ENCODE measurements at regions not wholly inside any gene's neighbourhood (a gene's known extent, or its start where the extent isn't known, plus 50 kb on each side); places are given as distances from the start of the nearest gene placed in this dataset.

- no peak for DNase-seq (ENCODE audit: insufficient read length, low spot score)
- FAIRE-seq = no peak
- no peak for TF ChIP-seq SPI1 (IDR thresholded peaks at IDR 0.05; ENCODE audit: low read depth, low read length)
- TF ChIP-seq POLR2AphosphoS5 (IDR thresholded peaks at IDR 0.05; ENCODE audit: low read depth, low read length) = no peak
- no peak for TF ChIP-seq POU2F2 (IDR thresholded peaks at IDR 0.05; ENCODE audit: low read depth, low read length)
- TF ChIP-seq PAX5 (IDR thresholded peaks at IDR 0.05; ENCODE audit: insufficient read depth, low read length, severe bottlenecking) = no peak
- TF ChIP-seq POLR2A (IDR thresholded peaks at IDR 0.05; ENCODE audit: low read depth, low read length) = no peak
- no peak for TF ChIP-seq TAF1 (IDR thresholded peaks at IDR 0.05; ENCODE audit: low read depth, low read length)
Measured at GRCh38 chr14:53470351-53471043, 317.4 kb upstream of the DDHD1 start.

- no peak for TF ChIP-seq SPI1 (IDR thresholded peaks at IDR 0.05; ENCODE audit: low read depth, low read length)
- no peak for TF ChIP-seq POU2F2 (IDR thresholded peaks at IDR 0.05; ENCODE audit: low read depth, low read length)
- no peak for TF ChIP-seq TAF1 (IDR thresholded peaks at IDR 0.05; ENCODE audit: low read depth, low read length)
- no peak for TF ChIP-seq PAX5 (IDR thresholded peaks at IDR 0.05; ENCODE audit: insufficient read depth, low read length, severe bottlenecking)
- no peak for TF ChIP-seq POLR2AphosphoS5 (IDR thresholded peaks at IDR 0.05; ENCODE audit: low read depth, low read length)
- TF ChIP-seq POLR2A (IDR thresholded peaks at IDR 0.05; ENCODE audit: low read depth, low read length) = no peak
- DNase-seq (ENCODE audit: insufficient read length, low spot score) (no peak), FAIRE-seq (no peak)
Measured at GRCh38 chr14:53468876-53469275, 315.8 kb upstream of the DDHD1 start.

GRCh38 chr14:53464376-53464775 is 311.3 kb upstream of the DDHD1 start:
- DNase-seq (ENCODE audit: insufficient read length, low spot score) (no peak), FAIRE-seq (no peak)
- TF ChIP-seq SPI1 (IDR thresholded peaks at IDR 0.05; ENCODE audit: low read depth, low read length) (no peak), PAX5 (IDR thresholded peaks at IDR 0.05; ENCODE audit: insufficient read depth, low read length, severe bottlenecking) (no peak), TAF1 (IDR thresholded peaks at IDR 0.05; ENCODE audit: low read depth, low read length) (no peak), POU2F2 (IDR thresholded peaks at IDR 0.05; ENCODE audit: low read depth, low read length) (no peak), POLR2A (IDR thresholded peaks at IDR 0.05; ENCODE audit: low read depth, low read length) (no peak), POLR2AphosphoS5 (IDR thresholded peaks at IDR 0.05; ENCODE audit: low read depth, low read length) (no peak)

- TF ChIP-seq PAX5 (IDR thresholded peaks at IDR 0.05; ENCODE audit: insufficient read depth, low read length, severe bottlenecking) (no peak), POU2F2 (IDR thresholded peaks at IDR 0.05; ENCODE audit: low read depth, low read length) (no peak), TAF1 (IDR thresholded peaks at IDR 0.05; ENCODE audit: low read depth, low read length) (no peak)
- FAIRE-seq = no peak
- DNase-seq (ENCODE audit: insufficient read length, low spot score) = no peak
Measured at GRCh38 chr14:53462931-53463778, 310.0 kb upstream of the DDHD1 start.

GRCh38 chr14:53461858-53462257 is 308.7 kb upstream of the DDHD1 start:
- FAIRE-seq (no peak), DNase-seq (ENCODE audit: insufficient read length, low spot score) (no peak)
- no peak for TF ChIP-seq POLR2A (IDR thresholded peaks at IDR 0.05; ENCODE audit: low read depth, low read length)
- TF ChIP-seq POLR2AphosphoS5 (IDR thresholded peaks at IDR 0.05; ENCODE audit: low read depth, low read length) = no peak
- no peak for TF ChIP-seq SPI1 (IDR thresholded peaks at IDR 0.05; ENCODE audit: low read depth, low read length)
- no peak for TF ChIP-seq TAF1 (IDR thresholded peaks at IDR 0.05; ENCODE audit: low read depth, low read length)
- TF ChIP-seq POU2F2 (IDR thresholded peaks at IDR 0.05; ENCODE audit: low read depth, low read length) = no peak
- no peak for TF ChIP-seq PAX5 (IDR thresholded peaks at IDR 0.05; ENCODE audit: insufficient read depth, low read length, severe bottlenecking)

GRCh38 chr14:53460544-53460943 is 307.4 kb upstream of the DDHD1 start:
- FAIRE-seq (no peak), DNase-seq (ENCODE audit: insufficient read length, low spot score) (no peak)
- TF ChIP-seq TAF1 (IDR thresholded peaks at IDR 0.05; ENCODE audit: low read depth, low read length) (no peak), POLR2A (IDR thresholded peaks at IDR 0.05; ENCODE audit: low read depth, low read length) (no peak), POU2F2 (IDR thresholded peaks at IDR 0.05; ENCODE audit: low read depth, low read length) (no peak), POLR2AphosphoS5 (IDR thresholded peaks at IDR 0.05; ENCODE audit: low read depth, low read length) (no peak), SPI1 (IDR thresholded peaks at IDR 0.05; ENCODE audit: low read depth, low read length) (no peak), PAX5 (IDR thresholded peaks at IDR 0.05; ENCODE audit: insufficient read depth, low read length, severe bottlenecking) (no peak)

GRCh38 chr14:53458368-53458814 is 305.3 kb upstream of the DDHD1 start:
- TF ChIP-seq SPI1 (IDR thresholded peaks at IDR 0.05; ENCODE audit: low read depth, low read length) (no peak), POU2F2 (IDR thresholded peaks at IDR 0.05; ENCODE audit: low read depth, low read length) (no peak), TAF1 (IDR thresholded peaks at IDR 0.05; ENCODE audit: low read depth, low read length) (no peak), POLR2AphosphoS5 (IDR thresholded peaks at IDR 0.05; ENCODE audit: low read depth, low read length) (no peak), POLR2A (IDR thresholded peaks at IDR 0.05; ENCODE audit: low read depth, low read length) (no peak), PAX5 (IDR thresholded peaks at IDR 0.05; ENCODE audit: insufficient read depth, low read length, severe bottlenecking) (no peak)
- DNase-seq (ENCODE audit: insufficient read length, low spot score) = no peak
- no peak for FAIRE-seq

GRCh38 chr14:53456931-53457330 is 303.8 kb upstream of the DDHD1 start:
- no peak for DNase-seq (ENCODE audit: insufficient read length, low spot score)

GRCh38 chr14:53452005-53452673 is 299.0 kb upstream of the DDHD1 start:
- no peak for FAIRE-seq
- no peak for DNase-seq (ENCODE audit: insufficient read length, low spot score)
- TF ChIP-seq TAF1 (IDR thresholded peaks at IDR 0.05; ENCODE audit: low read depth, low read length) = no peak
- no peak for TF ChIP-seq POLR2A (IDR thresholded peaks at IDR 0.05; ENCODE audit: low read depth, low read length)
- no peak for TF ChIP-seq POU2F2 (IDR thresholded peaks at IDR 0.05; ENCODE audit: low read depth, low read length)
- no peak for TF ChIP-seq SPI1 (IDR thresholded peaks at IDR 0.05; ENCODE audit: low read depth, low read length)
- no peak for TF ChIP-seq POLR2AphosphoS5 (IDR thresholded peaks at IDR 0.05; ENCODE audit: low read depth, low read length)
- TF ChIP-seq PAX5 (IDR thresholded peaks at IDR 0.05; ENCODE audit: insufficient read depth, low read length, severe bottlenecking) = no peak

More at GRCh38 chr14:53456931-53457330, 303.8 kb upstream of the DDHD1 start:
- TF ChIP-seq PAX5 (IDR thresholded peaks at IDR 0.05; ENCODE audit: insufficient read depth, low read length, severe bottlenecking) (no peak), SPI1 (IDR thresholded peaks at IDR 0.05; ENCODE audit: low read depth, low read length) (no peak), TAF1 (IDR thresholded peaks at IDR 0.05; ENCODE audit: low read depth, low read length) (no peak), POLR2AphosphoS5 (IDR thresholded peaks at IDR 0.05; ENCODE audit: low read depth, low read length) (no peak), POU2F2 (IDR thresholded peaks at IDR 0.05; ENCODE audit: low read depth, low read length) (no peak), POLR2A (IDR thresholded peaks at IDR 0.05; ENCODE audit: low read depth, low read length) (no peak)
- FAIRE-seq = no peak
